Keratinocyte (primary cell): ENCODE measurements at regions not wholly inside any gene's neighbourhood (a gene's known extent, or its start where the extent isn't known, plus 50 kb on each side); places are given as distances from the start of the nearest gene placed in this dataset.

ENCODE experiments used
- EZH2 ChIP-seq: IDR thresholded peaks from one replicate; pipeline ENCODE4 v1.6.1; 2012; ENCODE audit warnings: inconsistent platforms, mild to moderate bottlenecking, low read length, moderate library complexity
- TF ChIP-seq, protein P1 (sequence below), 3 experiments: IDR thresholded peaks in 1 of 3; conservative IDR thresholded peaks in 1 of 3; optimal IDR thresholded peaks in 1 of 3; 2 replicates in 2 of 3; 3 replicates in 1 of 3; pipeline versions ENCODE3 to v1.5.1; 2011; ENCODE audit warnings: low read length in 3 of 3, mild to moderate bottlenecking in 3 of 3, moderate library complexity in 2 of 3, control low read depth in 1 of 3, inconsistent platforms in 1 of 3; ENCODE audit not compliant: insufficient read depth in 2 of 3; ENCODE audit errors: extremely low read depth in 1 of 3

DNA sequence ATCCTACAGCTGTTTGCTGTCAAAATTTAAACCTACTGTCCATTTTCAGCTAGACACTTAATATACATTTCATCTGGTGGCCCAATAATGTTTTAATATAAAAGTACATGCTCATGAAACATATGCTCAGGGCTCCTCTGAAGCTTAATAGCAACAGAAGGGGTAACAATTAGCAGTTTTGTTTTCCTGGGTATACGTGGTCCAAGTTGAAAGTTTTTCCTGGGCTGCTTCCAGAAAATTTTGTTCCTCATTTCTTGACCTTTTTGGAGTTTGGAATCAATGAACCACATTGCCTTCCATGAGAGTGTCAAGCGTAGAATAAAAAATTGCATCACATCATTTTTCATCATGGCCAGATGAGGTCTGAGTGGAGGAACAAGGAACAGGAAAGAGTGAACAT is 537.3 kb upstream of the MGMT start:
- TF ChIP-seq, protein P1, sequence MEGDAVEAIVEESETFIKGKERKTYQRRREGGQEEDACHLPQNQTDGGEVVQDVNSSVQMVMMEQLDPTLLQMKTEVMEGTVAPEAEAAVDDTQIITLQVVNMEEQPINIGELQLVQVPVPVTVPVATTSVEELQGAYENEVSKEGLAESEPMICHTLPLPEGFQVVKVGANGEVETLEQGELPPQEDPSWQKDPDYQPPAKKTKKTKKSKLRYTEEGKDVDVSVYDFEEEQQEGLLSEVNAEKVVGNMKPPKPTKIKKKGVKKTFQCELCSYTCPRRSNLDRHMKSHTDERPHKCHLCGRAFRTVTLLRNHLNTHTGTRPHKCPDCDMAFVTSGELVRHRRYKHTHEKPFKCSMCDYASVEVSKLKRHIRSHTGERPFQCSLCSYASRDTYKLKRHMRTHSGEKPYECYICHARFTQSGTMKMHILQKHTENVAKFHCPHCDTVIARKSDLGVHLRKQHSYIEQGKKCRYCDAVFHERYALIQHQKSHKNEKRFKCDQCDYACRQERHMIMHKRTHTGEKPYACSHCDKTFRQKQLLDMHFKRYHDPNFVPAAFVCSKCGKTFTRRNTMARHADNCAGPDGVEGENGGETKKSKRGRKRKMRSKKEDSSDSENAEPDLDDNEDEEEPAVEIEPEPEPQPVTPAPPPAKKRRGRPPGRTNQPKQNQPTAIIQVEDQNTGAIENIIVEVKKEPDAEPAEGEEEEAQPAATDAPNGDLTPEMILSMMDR (optimal IDR thresholded peaks at IDR 0.05 in 1 of 3, IDR thresholded peaks at IDR 0.05 in 1 of 3, conservative IDR thresholded peaks at IDR 0.05 in 1 of 3; ENCODE audit: extremely low read depth in 1 of 3, insufficient read depth in 2 of 3, low read length in 3 of 3): no peak
- no peak for TF ChIP-seq EZH2
